CD4-positive, alpha-beta T cell treated with Interleukin-12 subunit alpha and Interleukin-12 subunit beta, for 1 hour (primary cell): ENCODE measurements at regions not wholly inside any gene's neighbourhood (a gene's known extent, or its start where the extent isn't known, plus 50 kb on each side); places are given as distances from the start of the nearest gene placed in this dataset.

Experiments used
- DNase-seq: peaks from one replicate; pipeline ENCODE4 v3.0.0-alpha.2; 2020

GRCh38 chr10:128885573-128886555 is 581.2 kb upstream of the MGMT start:
- no peak for DNase-seq

DNA sequence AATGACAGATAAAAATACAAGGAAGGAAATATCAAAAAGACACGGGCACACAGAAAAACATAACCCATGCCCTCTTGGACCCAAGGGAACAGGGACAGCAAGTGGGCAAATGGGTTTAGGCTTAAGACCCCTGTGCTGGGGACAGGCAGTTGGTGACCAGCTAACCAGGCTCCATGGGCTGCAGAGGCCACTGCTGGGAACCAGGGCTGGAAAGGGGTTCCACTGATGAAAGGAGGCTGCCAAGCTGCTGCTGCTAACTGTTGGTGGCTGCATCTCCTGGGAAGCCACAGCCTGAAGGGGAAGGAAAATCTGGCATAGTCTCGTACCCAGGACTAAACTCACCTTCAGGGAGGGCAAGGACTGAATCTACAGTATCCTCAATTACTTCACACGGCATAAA is 579.2 kb upstream of the MGMT start:
- no peak for DNase-seq

GRCh38 chr10:128892005-128892404 is 575.0 kb upstream of the MGMT start:
- DNase-seq = no peak

DNA sequence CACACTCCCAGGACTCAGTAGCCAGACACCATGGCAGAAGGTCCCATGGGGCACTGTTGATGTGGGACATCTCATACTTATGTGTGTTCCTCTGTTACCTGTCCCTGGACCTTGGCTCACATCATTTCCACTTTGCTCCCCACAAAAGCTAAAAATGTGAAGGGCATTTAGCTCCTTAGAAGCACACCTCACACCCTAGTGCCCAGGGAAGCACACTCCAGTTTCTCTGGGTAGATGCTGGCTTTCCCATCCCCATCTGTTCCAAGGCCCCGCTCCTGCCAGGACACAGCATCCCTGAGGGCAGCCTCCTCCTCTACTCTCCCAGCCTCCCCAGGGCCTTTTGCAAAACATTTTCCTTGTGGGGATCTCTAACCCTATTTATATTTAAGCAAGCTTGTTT is 572.4 kb upstream of the MGMT start:
- DNase-seq = no peak

DNA sequence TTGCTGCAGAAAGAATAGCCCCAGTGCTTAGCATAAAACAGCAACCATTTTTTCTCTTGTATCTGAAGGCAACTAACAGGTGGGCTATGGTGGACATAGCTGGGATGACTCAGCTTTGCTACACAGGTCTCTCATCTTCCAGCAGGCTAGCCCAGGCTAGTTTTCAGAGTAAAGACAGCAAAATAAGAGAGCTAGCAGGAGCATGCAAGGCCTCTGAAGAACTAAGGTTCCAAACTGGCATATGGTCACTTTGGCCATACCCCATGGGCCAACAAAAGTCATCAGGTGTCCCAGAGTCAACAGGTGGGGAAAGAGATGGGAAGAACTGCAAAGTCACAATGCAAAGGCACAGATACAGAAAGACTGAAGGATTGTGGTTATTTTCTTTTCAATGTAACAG is 571.6 kb upstream of the MGMT start:
- no peak for DNase-seq

DNA sequence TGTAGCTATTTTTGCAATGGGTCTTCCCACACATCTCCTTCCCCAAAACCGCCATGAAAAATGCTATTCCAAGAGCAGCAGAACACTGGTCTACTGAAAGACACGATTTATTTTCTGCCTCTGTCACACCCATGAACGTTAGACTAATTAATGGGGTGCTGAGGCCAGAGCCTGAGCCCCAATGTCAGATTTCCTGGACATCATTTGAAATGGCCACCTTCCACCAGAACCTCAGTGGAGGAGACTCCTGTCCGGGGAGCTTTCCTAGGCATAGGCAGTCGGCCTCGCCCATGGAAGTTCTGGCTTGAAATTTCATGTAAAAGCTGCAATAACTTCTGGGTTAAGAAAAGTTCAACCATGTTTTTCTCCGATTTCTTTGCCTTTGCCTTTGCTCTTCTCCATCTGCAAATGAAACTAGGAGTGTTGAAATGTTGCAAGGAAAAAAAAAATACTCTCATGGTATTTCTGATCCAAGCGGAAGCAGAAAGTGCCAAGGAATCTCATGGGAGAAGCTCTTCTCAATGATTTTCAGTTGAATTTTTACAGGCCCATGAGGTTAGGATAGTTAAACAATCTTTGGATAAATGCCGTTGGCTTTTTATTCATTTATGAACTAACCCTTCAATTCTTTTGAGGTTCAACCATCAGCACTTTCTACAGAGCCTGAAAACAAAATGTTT is 570.8 kb upstream of the MGMT start:
- DNase-seq = no peak

- no peak for DNase-seq
Measured at GRCh38 chr10:128896963-128897362, 570.1 kb upstream of the MGMT start.

GRCh38 chr10:128897401-128898129 is 569.5 kb upstream of the MGMT start:
- DNase-seq = no peak

DNA sequence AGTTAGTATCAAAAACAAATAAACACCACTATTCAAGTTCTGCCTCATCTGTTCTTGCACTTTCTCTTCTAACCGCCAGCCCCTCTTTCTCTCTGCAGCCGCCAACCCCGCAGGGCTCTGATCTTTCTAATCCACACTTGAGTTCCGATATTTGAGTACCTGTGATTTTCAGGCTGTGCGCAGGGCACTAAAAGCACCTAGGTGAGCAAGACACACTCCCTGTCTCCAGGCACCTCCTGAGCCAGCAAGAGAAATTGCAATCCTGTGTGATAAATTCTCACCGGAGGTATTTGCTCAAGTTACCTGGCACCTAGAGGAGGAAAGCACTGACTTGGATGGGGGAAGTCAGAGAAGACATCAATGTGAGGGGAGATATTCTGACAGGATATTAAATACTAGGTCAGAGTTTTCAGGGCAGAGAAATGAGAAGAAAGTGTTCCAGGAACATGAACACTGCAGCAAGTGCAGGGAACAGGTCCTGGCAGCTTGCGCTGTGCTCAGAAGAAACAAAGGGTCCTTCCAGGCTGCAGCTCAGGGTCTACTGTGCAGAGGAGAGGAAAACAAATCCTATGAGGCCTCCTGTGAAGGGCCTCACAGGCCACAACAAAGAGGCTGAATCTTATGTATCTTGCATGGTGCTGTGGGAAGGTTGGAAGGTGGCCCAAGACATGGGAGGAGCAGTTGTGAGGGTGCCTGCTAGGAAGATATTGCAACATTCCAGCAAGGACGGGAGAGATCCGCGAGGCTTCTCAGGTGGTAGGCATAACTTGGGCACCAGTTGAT is 568.7 kb upstream of the MGMT start:
- no peak for DNase-seq

DNA sequence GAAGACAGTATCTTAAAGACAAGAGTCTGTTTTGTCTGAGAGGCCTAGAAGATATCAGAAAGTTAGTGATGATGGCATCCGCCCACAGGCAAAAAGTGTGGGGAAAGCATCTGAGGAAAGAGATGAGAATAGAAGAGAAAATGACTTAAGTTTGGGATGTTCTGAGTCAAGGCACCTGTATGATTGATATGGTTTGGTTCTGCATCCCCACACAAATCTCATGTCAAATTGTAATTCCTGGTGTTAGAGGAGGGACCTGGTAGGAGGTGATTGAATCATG is 568.2 kb upstream of the MGMT start:
- no peak for DNase-seq

DNA sequence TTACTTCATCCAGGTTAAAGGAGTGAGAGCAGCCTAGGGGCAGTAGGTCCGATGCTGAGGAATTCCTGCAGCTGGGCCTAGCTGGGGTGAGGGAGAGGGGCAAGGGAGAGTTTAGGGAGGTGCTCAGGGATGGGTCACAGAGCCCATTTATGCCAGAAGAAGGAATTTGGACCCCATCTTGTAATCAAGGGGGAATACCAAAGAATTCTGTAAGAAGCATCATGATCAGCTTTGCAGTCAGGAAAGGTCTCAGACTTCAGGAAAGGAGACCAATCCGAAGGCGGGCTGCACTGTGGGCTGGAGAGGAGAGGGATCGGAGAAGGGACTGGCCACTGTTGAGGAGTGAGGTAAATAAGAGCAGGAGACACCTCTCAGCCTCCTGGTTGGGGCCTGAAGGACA is 566.6 kb upstream of the MGMT start:
- DNase-seq = no peak

DNA sequence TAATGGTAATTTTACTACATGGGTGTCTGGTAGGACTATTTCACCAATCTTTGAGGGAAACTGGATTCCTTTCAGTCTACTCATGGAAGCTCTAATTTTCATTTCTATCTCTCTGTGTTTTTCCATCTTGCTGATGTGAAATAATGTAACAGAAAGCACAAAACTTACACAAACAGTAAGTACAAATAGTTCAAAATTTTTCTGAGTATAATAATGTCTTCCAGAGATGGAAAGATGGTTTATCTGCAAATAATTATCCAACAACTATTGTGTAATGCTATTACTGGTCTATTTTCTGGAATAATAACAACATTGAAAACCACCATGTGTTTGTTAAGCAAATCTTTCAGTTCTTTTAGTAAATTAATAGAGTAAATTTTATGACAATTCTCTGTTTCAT is 565.8 kb upstream of the MGMT start:
- no peak for DNase-seq

GRCh38 chr10:128902031-128902710 is 564.9 kb upstream of the MGMT start:
- no peak for DNase-seq

- no peak for DNase-seq
Measured at GRCh38 chr10:128907155-128907941, 559.7 kb upstream of the MGMT start.

DNA sequence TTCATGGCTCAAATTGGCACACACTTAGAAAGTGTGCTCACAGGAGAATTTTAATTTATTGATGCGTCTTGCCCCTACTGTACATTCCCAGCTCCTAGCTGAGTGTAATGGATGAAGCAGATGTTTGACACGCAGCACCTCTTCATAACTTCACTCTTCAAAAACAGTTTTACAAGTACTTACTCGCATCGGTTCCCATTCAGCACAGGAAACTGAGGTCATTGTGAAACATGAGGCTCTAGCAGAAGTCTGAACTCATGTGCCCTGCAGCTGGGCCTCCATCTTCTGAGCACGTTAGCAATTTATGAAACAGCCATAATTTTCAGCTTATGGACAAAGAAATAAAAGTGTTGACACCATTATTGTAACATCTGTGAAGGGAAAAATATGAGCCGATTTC is 558.9 kb upstream of the MGMT start:
- DNase-seq = no peak

DNA sequence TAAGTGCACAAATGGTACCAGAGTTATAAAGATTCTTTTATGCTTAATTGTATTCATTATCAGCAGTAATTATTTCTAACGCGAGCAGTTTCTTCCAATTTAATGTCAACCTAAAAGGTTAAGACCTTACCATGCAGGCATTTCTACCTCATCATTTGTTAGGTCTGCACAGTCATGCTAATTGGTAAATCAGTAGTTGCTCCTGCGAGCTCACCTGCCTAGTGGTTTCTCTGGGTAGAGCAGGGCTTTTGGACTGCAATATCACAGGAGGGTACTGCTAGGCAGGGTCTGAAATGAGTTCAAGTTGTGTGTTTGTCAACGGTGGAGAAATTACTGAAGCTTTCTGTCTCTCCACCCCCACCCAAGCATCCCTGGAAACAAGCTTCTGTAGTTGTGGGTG is 558.5 kb upstream of the MGMT start:
- DNase-seq = no peak

DNA sequence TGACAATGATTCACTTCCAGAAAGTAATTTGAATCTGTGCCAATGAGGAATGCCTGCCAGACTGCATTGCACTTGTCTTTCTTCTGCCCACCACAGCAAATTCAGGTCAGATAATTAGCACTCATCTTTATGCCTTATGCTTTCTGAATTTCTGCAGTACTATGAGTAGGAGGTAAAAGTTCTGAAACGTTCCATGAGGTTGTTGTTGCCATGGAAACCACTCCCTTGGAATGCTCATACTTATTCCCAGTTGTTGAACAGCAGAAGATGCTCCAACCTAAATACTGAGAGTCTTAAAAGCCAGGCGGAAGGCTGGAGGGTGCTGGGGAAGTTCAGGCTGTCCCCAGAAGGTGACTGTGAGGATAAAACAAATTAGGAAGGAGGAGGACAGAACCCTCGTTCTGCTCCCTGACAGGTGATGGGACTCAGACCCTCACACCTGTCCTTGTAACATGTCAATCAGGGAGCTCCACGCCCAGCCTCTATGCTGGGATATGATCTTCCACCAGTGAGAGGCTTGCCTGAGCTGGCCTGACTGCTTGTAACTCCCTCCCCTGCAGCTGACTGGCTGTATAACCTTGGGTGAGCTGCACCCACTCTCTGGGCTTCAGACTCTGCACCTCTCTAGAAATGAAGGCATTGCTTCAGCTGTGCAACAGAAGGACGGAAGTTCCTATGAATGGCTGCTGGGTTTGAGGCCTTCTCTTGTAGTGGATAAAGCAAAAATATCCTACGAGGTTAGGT is 554.3 kb upstream of the MGMT start:
- no peak for DNase-seq

GRCh38 chr10:128914681-128915080 is 552.4 kb upstream of the MGMT start:
- DNase-seq = no peak

GRCh38 chr10:128915630-128916029 is 551.4 kb upstream of the MGMT start:
- no peak for DNase-seq

DNA sequence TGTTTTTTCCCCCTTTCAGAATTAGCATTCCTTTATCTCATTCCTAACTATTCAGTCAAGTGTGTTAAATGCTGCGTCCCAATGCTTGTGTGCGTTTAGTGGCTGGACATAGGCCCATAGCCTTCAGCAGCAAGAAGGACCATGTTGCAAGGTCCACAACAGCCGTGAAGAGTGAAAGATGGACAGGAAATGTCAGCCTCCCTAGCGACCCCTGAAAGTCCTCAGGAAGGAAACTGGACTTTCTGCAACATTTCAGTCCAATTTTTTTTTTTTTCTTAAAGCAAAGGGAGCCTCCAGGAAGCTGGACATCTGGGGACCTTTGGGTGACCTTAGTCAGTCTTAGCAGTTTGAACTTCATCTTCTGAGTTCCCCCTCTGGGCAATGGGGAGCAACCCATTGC is 550.7 kb upstream of the MGMT start:
- no peak for DNase-seq
